NCI-H2029 (cell line): ENCODE measurements at regions not wholly inside any gene's neighbourhood (a gene's known extent, or its start where the extent isn't known, plus 50 kb on each side); places are given as distances from the start of the nearest gene placed in this dataset.

Source experiments
- DNase-seq: peaks from one replicate; lab custom pipeline; 2025; lab: John Stamatoyannopoulos, UW

DNA sequence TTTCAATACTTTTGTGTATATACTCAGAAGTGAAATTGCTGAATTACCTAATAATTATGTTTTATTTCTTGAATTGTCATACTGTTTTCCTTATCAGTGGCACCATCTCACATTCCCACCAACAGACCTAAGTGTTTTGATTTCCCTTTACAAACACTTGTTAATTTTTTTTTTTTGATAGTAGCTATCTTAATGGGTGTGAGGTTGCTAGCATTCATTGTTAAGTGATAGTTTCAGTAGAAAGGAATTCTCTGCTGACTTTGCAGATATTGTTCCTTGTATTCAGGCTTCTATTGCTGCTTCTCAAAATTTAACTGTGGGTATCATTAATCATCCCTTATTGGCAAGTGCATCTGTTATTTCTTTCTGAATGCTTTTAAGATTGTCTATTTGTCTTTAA is 927.5 kb upstream of the SLIT2 start:
- no peak for DNase-seq

DNA sequence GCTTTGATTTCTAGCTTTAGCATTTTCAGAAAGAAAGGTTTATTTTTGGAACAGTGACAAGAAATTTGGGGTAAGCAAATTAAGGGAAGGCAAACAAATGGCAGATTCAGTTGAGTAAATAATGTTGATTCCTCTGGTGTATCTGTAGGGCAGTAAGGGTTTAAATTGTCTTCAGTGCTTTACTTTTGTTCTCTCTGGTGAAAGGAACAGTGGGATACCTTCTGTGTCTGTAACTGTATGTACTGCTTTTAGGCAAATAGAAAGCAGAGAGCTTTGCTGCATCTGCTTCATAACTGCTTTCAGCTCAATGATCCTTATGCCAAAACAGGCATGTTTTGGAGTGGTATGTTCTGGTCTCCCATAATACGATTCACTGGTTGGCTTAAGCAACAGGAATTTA is 932.1 kb upstream of the SLIT2 start:
- no peak for DNase-seq

DNA sequence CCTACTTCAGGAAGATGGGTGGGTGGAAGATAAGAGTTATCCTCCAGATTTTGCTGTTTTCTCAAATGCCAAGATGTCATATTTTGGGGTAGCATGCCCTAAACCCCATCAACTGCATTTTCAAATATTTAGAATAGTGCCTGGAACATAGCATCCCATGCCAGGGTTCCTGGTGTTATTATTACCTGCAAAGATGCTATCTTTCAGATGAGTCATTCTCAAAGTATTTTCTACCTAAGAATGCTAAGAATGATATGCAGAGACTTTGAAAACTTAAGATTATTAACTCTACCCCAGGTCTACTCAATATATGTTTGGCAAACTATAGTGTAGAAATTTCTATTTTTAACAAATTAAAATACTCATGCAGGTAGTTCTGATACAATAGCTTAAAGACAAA is 934.3 kb upstream of the SLIT2 start:
- DNase-seq, result no peak

DNA sequence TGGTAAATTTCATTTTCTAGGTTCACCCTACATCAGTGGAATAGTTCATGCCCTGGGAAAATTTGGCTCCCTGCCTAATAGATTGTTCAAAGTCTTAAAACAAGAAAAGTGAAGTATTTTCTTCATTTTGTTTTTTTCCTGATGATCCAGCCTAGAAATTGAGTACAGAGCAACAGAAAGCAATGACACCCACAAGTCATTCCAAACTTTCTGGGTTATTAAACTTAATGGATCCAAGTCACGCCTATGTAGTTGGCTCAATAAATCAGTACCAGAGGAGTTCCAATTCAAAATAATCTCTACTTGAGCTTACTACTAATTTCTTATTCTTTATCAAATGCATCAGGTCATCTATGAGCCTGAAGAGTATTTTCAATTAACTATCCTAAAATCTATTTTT is 937.6 kb upstream of the SLIT2 start:
- DNase-seq, result no peak

DNA sequence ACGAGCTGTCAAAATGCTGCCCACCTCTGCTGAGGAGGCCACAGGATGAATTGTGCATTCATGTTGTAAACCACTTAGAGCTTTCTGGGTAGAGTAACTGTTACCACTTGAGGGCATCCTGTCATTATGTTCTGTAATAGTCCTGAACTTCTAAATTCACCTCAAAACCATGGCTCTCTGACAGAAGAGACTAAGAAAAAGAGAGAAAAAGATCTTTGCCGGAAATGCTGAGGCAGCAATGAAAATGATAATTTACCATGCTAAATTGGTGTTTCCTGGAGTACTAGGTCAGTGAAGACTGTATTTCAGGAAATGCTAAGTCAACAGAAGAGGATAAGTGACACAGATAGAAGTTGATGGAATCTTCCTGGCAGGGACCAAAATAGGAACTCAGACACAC is 942.3 kb upstream of the SLIT2 start:
- no peak for DNase-seq

DNA sequence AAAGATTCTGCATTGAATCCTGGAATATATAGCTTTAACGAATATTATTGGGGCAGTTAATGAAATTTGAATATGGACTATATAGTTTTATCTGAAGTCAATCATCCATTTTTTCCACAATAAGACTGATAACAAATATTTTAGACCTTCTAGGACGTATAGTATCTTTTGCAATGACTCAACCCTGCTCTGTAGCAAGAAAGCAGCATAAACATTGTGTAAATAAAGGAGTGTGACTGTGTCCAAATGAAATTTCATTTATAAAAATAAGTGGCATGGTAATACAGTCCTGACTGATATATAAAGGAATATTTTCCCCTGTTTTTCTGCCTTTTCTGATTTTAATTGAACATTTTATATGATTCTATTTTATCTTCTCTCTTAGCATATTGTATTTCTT is 947.7 kb upstream of the SLIT2 start:
- no peak for DNase-seq

DNA sequence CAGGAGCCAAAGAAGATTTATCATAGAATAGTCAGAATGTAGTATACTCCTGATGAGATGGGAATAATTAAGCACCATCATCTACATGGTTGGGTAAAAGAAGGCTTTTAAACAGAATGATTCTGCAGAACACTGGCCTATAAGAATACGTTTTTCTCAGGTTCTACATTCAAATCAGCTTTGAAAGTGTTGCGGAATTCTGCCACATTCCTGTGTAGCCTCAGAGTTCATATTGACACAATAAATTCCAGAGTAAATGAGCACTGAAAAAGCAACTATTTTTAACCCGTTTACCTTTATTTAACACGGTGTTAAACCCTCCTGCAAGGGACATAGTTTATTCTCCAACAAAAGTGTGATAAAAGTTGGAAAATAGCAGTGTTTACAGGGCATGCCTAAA is 950.2 kb upstream of the SLIT2 start:
- DNase-seq, result no peak

DNA sequence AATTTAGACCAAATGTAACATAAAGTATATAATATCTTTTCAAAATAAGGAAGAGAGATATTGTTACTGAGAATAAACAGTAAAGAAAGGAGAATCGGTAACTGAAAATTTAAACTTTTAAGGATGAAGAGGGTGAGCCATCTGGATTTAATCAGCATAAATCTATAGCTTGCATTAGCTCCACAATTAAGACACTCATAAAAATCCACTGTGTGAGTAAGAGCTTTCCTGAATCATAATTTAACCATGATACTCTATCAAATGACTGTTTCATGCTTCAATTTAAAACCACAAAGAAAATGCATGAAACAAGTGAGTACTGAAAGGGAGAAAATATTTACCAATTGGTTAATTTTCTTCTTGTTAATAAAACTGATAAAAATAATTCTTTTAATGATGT is 951.5 kb upstream of the SLIT2 start:
- no peak for DNase-seq

DNA sequence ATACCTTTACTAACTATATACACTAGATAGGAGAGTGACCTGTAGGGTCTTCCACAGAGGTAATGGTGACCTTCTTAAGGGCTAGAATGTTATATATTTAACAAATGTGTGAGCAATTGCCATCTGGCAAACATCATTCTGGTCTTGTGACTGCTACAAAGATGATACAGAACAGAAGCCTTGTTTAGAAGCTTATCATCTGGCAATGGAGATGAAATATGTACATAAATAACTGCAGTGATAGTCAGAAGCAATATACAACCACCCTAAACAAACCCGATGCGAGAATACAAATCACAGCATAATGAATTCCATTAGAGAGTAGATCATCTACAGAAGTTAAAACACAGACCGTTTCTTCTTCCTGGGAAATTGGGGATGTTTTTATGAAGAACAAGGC is 952.7 kb upstream of the SLIT2 start:
- DNase-seq, result no peak

DNA sequence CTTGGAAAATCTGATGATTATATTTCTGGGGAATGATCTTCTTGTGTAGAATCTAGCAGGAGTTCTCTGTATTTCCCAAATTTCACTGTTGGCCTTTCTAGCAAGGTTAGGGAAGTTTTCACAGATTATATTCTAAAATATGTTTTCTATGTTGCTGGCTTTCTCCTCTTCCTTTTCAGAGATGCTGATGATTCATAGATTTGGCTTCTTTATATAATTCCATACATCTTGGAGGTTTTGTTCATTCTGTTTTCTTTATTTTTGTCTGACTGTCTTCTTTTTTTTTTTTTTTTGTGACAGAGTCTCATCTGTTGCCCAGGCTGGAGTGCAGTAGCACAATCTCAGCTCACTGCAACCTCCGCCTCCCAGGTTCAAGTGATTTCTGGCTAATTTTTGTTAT is 957.9 kb upstream of the SLIT2 start:
- no peak for DNase-seq

DNA sequence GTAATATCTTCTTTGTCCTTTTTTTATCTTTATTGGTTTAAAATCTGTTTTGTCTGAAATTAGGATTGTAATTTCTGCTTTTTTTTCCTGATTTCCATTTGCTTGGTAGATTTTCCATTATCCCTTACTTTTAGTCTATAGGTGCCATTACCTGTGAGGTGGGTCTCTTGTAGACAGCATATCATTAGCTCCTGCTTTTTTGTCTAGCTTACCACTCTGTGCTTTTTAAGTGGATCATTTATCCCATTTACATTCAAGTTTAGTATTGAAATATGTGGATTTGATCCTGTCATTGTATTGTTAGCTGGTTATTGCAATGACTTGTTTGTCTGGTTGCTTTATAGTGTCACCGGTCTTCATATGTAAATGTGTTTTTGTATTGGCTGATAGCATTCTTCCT is 958.6 kb upstream of the SLIT2 start:
- DNase-seq, result no peak

DNA sequence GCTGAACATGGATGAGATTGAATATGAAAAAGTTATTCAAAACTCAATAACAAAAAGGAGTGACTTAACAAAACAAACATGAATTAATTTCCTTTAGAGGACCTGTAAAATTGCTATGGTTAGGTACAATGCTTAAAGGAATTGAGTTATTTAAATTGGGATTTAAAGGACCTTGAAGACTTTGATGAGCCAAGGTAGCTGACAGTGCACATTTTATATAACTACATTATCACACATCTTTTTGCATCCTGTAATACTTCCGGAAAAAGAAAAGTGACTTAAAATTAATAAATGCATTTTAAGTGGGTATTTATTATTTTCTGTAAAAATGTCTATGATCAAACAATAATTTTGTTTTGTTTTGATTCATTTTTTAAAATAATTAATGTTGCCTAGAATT is 964.8 kb upstream of the SLIT2 start:
- DNase-seq, result no peak

DNA sequence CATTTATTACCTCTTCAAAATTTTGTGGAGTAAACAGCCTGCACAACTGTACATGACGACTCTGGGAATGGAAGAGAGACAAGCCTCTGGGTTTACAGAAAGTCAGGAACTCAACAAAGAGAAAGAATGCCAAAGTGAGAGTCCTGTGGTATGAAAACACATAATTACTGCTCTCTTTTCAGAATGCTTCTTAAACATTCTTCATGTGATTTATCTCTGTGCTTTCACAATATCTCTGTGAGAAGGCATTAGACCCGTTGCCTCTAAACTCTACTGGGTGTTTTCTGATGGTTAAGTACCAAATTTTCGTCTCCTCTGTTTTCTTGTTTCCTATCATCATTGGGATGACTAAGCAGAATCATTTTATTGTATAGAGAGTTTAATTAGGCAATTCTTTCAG is 966.6 kb upstream of the SLIT2 start:
- no peak for DNase-seq

DNA sequence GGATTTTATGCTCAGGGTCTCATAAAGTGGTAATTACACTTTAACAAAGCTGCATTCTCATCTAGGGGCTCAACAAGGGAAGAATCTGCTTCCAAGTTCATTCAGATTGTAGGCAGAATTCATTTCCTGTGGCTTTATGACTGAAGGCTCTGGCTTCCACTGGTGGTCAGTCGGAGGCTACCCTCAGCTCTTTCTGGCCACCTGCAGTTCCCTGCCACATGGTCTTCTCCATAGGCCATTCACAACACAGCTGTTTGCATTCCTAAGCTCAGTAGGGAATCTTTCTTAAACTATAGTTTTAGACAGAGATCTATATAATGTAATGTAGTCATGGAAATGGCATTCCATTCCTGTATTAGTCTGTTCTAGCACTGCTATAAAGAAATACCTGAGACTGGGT is 973.0 kb upstream of the SLIT2 start:
- DNase-seq, result no peak

DNA sequence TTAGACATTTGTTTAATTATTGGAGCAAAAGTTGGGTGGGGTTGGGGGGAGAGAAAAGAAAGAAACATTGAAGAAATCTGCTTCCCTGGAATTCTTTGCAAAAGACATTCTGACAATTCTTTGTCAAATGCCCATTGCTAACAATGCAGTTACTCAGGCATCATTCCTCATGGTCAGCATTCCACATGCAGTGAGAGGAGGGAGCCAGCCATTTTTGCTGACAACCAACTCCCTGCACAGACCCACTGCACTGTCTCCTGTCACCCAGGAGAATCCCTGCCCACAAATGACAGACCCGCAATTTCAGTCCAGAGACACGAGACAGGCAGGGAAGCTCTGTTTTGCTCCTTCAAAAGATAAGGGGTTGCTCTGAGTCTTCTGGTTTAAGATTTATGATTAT is 985.1 kb upstream of the SLIT2 start:
- DNase-seq, result no peak

DNA sequence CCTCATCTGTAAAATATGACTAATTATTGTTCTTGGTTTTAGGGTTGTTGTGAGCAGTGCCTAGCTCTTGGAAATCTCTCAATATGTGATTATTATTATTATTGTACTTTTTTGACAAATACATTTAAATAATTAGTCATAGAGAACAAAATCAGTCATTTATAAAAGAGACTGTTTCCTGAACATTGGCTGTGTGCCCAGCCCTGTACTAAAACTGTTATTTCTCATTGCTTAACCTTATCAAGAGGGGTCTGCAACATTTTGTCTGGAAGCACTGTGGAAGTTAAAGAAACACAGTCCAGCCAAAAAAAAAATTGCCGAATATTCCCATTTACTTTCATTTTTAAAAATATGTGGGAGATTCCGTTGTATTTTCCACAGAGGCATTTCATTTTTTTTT is 989.2 kb upstream of the SLIT2 start:
- DNase-seq, result no peak

DNA sequence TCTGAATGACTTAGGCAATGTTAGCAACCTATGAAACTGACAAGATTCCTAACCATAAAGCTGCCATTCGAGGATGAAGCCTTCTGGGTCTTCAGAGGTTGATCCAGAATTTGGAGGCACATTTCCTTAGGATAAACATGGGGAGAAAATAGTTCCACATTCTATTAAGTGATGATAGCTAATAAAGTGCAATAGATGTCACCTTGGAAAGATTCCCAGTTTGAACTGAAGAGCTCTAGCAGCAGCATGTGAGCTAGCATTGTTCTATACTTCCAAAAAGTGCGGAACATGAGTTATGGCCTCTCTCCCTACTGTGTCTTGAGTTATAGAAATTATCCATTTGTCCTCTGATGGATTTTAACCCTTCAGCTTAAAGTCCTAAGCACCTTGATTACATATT is 991.4 kb upstream of the SLIT2 start:
- no peak for DNase-seq

DNA sequence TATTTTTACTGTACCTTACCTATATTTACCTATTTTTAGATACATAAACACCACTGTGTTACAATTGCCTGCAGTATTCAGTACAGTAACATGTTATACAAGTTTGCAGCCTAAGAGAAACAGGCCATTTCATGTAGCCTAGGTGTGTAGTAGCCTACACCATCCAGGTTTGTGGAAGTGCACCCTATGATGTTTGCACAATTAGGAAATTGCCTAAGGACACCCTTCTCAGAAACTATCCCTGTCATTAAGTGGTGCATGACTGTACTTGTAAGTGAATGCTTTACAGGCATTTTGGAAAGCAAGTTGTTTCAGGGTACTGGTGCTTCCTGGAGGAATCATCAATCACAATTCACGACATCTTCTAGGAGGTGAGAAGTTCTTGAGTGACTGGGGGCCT is 991.8 kb upstream of the SLIT2 start:
- no peak for DNase-seq

DNA sequence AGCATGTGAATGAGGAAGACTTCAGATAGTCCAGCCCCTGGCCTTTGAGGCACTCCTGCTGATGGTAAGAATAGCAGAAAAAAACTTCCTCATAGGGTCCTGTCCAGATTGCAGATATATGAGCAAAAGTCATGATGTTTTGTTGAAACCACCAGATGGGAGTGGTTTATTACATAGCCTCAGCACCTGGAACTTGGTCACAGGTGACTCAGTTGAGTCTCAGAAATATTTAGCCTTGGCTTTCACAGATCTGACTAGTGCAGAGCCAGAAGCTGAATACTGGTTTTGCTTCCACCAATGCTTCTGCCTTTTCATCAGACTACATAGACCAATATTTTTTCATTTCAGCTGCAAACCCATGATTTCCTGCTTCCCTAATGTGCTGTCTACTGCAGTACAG is 994.9 kb upstream of the SLIT2 start:
- DNase-seq, result no peak

DNA sequence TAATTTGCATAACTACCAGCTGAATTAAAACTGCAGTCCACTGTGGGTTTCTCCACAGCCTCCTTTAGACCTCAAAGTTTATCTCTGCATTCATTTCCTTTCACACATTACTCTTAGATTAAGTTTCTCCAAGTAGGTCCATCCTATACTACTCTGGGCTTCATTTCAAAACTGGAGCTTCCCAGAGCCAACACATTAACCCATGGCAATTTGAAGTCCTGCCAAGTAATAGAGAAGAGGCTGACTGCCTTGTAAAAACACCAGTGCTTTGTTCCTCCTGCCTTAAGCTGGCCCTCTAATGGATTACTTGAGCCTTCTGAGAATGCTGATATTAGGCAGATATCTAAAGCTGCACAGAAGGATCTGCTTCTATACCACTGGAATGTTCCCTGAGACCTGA is 997.2 kb upstream of the SLIT2 start:
- DNase-seq, result no peak

DNA sequence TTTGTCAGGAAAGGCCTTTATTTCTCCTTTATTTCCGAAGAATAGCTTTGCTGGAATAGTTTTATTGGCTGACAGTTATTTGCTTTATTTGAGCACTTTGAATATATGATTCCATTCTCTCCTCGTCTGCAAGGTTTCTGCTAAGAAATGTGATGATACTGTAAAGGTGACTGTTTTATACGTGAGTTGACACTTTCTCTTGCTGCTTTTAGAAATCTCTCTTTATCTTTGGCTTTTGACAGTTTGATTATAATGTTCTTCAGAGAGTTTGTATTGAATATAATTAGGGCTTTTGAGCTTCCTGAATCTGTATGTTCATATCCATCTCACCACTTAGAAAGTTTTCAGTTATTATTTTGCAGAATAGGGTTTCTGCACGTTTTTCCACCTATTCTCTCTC is 1003.7 kb upstream of the SLIT2 start:
- no peak for DNase-seq

DNA sequence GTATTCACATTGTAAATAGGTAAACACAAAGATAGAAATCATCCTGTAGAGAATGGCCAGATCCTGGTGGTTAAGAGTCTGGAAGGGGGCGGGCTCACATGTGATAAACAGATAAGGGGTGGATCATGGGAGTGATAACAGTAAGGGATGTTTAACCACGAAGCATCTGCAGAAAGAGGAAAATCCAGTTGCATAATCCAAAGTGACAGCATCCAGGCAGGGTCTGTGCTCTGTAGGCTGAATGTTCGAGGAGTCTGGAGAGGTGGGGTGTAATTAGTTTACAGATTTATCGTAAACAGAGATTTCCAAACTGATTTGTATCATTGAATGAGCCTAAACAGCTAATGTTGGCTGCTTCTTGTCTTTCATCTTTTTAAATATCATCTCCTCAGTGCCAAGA is 1009.8 kb upstream of the SLIT2 start:
- no peak for DNase-seq

DNA sequence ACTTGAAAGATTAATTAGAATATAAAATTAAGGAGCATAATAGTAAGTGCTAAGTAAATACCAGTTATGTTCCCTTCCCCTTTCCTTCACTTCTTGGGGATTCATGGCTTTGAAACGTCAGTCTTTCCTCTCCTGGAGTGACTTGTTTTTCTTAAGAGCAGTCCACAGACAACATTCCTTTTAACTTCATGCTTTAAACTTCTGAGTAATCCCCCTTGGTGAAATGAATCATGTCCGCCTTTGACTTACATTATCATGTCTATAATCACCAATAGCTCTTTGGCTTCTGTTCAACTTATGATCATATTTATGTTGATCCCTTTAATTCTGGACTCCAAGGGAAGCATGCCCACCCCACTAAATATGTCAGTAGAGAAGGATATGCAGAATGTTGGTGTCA is 1012.1 kb upstream of the SLIT2 start:
- no peak for DNase-seq

DNA sequence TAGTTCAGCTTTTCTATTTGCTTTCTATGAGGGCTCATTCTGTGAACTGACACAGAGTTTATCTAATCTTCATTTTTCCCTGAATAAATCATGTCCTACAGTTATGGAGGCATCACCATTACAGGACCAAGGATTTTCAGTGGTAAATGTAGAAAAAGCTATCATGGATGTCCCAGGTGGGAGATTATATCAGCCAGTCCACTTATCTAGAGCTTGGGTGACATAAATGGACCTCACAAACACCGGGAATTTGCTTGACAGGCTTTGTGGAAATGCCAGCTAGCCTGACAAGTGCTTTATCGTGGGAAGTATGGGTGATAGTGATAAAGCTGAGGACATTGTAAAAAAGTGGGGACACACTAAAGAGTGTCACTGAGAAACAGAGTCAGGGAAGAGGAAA is 1015.2 kb upstream of the SLIT2 start:
- no peak for DNase-seq

DNA sequence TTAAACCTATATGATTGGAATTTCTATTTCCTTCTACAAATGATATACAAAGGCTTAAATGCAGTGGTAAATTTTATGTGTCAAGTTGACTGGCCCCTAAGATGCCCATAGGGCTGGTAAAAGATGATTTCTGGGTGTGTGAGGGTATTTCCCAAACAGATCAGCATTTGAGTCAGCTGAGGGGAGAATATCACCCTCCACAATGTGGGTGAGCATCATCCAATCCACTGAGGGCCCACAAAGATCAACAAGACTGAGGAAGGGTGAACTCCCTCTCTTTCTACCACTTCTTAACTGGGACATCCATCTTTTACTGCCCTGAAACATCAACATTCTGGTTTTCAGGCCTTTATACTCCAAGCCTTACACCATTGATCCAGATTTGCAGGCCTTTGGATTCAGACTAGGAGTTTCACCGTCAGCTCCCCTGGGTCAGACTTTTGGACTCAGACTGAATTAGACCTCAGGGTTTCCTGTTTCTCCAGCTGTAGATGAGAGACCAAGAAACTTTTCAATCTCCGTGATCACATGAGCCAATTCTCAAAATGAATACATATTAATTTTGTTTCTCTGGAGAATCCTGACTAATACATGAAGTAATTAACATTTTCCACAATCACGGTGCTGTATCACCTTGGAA is 1020.7 kb upstream of the SLIT2 start:
- no peak for DNase-seq
